HG03575 (cell line): ENCODE measurements at regions not wholly inside any gene's neighbourhood (a gene's known extent, or its start where the extent isn't known, plus 50 kb on each side); places are given as distances from the start of the nearest gene placed in this dataset.
"Not testable (repeated sequence)": the region's sequence is repeated elsewhere in the genome, so short reads cannot be mapped to it uniquely, and the experiment has no call there.

Source experiments
- ATAC-seq: cut with Tn5 transposase; IDR thresholded peaks from one replicate; pipeline ENCODE4 v1.9.1; 2021; ENCODE audit not compliant: unreplicated experiment, insufficient number of reproducible peaks, low FRiP score; ENCODE audit errors: extremely low read depth

DNA sequence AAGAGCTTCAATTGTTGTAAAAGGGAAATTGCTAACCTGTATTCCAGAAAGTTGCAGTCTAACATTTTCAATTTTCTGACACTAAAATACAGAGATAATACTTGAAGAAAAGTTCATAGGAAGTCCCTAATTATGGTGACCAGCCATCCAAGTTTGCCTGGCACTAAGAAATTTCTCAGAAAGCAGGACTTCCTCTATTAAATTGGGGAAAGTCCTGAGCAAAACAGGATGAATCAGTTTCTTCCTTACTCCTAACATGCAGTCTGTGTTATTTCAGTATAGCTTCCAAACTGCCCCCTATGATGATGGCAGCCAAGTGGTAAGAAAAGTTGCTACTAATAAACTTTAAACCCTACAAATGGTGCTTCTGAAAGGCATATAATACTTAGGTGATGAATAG, 133.5 kb upstream of the SGO1 start:
- no peak for ATAC-seq

DNA sequence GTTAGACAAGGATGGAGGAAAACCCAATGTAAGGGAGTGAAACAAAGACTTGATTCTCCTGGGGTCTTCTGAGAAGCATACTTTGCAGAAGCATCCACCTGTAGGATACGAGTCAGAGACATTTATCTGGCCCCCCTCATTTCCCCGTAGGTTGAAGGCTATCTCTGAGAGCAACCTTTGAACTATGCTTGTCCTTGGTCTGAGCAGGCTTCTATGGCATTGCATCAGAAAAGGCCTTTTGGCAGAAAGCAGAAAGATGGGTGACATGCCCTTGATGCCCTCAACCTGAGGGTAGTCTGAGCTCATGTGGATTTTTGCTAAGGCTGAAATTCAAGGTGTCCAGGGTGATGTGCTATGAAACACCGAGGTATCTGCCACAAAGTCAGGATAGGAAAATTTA, 131.6 kb upstream of the SGO1 start:
- ATAC-seq, result no peak

DNA sequence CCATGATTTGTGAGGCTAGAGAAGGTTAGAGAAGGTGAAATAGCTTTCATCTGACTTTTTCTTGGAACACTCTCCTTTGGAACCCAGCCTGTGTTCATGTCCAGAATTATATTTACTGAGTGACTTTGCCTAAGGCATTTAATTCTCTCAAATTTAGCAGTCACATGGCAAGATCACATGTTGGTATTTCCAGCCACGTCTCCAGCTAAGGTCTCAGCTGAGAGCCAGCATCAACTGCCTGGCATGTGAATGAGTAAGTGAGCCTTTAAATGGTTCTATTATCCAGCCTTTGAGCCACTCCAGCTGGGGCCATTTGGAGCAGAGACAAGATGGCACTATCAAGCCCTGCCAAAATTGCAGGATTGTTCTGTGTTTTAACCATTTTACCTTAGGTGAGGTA, 130.2 kb upstream of the SGO1 start:
- ATAC-seq, result no peak

DNA sequence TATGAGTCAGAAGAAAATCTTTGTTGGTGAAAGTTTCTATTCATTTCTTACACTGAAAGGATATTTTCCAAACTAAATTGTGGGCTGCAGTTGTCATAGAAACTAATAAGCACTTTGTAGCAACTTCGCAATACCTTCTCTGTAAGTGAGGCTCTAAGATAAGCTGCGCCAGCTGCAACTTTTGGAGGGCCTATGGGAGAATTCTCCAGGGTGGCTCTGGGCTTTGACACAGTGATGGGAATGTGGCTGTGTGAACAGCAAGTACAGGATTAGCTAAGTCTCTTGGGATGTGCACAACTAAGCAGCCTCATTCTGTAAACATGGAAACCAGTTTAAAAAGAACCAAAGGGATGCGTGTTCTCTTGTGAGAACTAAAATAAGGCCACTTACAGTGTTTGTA, 124.6 kb upstream of the SGO1 start:
- no peak for ATAC-seq

DNA sequence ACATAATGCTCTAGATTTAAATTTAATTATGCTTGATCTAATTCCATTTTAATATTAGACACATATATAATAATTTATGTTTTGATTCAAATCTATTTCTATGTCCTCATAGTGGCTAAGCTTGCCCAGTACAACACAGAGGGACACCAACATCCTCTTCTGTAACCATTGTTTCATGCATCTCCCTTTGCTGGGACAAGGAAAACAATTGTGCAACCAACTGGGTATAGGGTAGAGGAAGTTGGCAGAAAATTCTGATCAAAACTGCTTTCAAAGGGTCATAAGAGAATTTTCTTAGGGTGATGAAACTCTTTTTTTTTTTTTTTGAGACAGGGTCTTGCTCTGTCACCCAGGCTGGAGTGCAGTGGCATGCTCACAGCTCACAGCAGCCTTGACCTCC, 121.4 kb upstream of the SGO1 start:
- no peak for ATAC-seq

DNA sequence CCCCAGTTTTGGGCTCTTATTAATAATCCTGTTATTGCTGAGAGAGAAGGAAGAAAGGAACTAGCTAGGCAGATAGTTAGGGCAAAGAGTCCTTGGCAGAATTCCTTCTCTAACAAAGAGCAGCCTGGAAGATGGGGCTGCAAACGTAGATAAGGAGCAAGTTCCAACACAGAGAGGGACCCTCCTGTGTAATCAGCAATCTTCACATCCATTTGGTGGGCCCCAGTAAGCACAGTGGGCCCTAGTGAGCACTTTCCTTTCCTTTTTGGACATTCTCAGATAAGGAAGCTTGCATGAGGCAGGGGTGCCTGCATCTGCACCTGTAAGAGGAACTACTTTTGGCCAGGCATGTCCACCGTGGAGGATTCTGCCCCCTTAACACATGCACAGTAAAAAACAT, 119.6 kb upstream of the SGO1 start:
- ATAC-seq, result no peak

DNA sequence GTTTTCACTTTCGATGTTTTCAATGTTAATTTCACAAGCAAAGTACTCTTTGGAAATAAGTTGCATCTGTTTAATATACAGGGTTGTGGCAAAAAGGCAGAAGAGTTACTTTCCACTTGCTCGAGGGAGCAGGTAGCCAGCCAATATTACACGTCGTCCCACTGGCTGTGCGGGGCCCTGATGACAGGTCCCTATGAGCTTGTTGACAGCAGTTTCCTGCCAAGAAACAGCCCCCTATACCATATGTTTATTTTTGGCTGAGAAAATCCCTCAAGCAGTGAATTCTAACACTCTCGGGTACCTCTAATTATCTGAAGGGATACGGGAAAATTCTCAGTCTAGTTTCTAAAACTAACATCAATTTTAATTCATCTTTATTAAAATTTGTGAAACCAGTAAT, 116.8 kb upstream of the SGO1 start:
- no peak for ATAC-seq

DNA sequence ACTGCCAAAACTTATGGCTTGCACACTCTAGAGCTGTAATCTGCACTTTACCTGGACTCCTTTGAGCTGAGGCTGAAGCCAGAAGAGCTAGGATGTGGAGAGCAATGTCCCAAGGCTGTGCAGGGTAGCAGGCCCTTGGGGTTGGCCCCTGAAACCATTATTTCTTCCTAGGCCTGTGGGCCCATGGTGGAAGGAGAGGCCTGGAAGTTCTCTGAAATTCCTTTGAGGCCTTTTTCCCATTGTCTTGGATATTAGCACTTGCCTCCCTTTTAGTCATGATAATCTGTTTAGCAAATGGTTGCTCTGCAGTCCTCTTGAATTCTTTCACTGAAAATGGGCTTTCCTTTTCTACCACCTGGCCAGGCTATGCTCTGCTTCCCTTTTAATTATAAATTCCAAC, 102.0 kb upstream of the SGO1 start:
- no peak for ATAC-seq

DNA sequence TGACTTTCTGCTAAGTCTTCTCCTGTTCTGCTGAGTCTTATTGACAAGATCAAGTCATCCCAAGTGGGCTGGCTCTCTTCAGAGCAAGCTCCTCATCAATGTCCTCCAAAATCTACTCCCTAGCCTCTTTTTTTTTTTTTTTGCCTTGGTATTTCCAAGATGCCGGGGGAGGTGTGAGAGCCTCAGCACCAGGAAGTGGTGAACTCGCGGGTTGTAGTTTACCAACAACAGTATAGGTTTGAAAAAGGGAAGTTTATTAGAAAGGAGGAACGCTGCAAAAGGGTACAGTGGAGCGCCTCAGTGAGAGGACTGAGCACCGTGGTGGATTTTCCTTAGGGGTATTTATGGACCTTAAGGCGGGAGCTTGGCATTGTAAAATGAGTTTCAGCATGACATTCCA, 94.3 kb upstream of the SGO1 start:
- no peak for ATAC-seq

DNA sequence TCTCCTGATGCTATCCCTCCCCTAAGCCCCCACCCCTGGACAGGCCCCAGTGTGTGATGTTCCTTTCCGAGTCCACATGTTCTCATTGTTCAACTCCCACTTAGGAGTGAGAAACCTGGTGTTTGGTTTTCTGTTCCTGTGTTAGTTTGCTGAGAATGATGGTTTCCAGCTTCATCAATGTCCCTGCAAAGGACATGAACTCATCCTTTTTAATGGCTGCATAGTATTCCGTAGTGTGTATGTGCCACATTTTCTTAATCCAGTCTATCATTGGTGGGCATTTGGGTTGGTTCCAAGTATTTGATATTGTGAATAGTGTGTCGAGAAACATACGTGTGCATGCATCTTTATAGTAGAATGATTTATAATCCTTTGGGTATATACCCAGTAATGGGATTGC, 80.0 kb upstream of the SGO1 start:
- not testable (repeated sequence) for ATAC-seq

DNA sequence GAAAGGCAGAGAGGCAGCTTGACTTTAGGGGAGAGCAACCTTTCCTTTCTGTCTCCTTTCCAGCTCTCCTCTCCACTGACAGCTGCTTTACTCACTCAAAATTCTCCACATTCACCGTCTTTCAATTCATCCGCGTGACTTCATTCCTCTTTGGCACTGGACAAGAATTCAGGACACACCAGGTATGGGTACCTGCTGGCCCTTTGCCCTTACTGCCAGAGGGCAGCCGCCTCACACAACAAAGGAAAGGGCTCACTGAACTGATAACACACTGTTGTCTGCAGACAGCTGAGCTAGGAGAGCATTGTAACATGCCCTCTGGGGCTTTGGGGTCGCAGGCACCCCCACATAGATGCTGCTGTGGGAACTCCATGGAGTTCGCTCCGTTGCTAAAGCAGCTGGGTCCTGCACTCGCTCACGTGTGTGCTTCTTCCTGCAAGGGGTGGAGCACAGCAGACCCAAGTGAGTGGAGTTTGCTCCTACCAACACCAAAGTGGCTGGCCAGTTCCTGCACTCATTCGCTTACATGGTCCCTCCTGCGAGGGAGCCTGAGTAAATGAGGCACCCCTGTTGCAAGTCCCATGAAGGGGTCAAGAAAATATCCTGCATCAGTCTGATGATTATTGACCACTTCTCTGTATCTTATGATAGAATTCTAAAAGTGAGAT, 79.0 kb upstream of the SGO1 start:
- no peak for ATAC-seq

DNA sequence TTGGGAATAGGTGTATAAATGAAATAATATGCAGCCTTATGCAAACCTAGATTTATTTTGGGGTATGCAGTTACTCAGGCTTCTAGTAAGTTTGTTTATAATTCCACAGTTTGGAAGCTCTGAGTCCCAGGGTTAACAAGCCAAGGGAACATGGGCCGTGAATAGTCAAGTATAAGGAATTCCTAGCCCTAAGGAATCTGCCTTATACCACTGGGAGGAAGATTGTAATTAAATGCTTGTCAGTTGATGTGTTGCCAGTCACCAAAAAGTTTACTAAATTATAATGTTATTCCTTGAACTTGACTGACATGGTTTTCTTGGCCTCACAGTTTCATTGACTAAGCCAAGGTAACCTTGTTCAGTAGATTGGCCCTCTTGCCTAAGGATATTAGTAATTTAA, 72.4 kb upstream of the SGO1 start:
- ATAC-seq, result no peak

DNA sequence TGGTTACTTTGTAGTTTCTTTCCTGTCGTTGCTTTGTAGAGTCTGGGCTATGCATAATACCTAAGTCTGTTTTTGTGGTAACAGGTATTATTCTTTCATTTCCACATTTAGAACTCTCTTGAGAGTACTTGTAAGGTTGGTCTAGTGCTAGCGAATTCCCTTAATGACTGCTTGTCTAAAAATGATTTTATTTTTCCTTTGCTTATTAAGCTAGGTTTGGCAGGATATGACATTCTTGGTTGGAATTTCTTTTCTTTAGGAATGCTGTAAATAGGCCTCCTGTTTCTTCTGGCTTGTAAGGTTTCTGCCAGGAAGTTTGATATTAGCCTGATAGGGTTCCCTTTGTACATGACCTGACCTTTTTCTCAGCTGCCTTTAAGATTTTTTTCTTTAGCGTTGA, 70.1 kb upstream of the SGO1 start:
- peak; percentile 97 for ATAC-seq

DNA sequence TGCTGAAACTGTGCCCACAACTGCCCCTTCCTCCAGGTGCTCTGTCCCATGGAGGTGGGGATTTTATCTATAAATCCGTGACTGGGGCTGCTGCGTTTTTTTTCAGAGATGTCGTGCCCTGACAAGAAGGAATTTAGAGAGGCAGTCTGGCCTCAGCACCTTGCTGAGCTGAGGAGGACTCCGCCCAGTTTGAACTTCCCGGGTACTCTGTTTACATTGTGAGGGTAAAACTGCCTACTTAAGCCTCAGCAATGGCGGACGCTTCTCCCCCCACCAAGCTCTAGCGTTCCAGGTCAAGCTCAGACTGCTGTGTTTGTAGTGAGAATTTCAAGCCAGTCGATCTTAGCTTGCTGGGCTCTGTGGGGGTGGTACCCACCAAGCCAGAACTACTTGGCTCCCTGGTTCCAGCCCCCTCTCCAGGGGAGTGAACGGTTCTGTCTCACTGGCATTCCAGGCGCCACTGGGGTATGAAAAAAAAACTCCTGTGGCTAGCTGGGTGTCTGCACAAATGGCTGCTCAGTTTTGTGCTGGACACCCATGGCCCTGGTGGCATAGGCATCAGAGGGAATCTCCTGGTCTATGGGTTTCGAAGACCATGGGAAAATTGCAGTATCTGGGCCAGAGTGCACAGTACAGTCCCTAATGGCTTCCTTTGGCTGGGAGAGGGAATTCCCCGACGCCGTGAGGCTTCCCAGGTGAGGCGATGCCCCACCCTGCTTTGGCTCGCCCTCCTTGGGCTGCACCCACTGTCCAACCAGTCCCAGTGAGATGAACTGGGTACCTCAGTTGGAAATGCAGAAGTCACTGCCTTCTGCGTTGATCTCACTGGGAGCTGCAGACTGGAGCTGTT, 68.5 kb upstream of the SGO1 start:
- ATAC-seq, result no peak

DNA sequence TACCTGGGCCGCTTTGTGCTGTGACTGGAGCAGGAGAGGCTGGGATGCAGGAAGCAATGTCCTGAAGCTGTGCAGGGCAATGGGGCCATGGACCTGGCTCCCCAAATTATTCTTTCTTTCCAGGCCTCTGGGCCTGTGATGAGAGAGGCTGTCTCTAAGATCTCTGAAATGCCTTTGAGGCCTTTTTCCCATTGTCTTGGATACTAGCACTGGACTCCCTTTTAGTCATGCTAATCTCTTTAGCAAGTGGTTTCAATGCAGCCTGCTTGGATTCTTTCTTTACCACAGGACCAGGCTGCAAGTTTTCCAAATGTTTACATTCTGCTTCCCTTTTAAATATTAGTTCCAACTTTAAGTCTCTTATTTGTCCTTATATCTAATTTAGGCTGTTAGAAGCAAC, 64.8 kb upstream of the SGO1 start:
- no peak for ATAC-seq

DNA sequence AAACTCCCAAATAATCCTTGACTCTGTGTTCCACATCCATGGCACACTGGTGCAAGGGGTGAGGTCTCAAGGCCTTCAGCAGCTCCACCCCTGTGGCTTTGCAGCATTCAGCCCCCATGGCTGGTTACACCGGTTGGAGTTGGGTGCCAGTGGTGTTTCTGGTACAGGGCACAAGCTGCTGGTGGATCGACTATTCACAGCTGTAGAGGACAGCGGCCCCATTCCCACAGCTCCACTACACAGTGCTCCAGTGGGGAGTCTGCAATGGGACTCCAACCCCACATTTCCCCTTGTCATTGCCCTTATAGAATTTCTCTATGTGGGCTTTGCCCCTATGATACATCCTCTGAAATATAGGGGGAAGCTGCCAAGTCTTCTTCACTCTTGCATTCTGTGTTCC, 64.3 kb upstream of the SGO1 start:
- no peak for ATAC-seq

DNA sequence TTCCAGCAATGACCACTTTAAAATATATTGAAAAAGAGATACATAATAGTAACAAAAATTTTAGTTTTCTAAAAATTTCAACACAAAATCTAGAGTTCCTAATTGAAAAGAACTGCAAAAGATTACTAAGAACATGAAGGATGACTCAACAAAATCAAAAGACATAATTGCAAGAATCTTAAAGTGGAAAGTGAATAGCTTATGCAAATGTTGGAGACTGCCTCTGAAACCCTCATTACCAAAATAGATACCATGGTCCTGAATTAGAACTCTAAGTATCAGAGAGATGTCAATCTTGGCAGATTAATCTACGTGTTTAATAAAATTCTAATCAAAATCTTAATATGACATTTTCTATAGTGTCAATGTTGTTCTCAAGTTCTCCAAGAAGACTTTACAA, 60.7 kb upstream of the SGO1 start:
- peak; percentile 88 for ATAC-seq

DNA sequence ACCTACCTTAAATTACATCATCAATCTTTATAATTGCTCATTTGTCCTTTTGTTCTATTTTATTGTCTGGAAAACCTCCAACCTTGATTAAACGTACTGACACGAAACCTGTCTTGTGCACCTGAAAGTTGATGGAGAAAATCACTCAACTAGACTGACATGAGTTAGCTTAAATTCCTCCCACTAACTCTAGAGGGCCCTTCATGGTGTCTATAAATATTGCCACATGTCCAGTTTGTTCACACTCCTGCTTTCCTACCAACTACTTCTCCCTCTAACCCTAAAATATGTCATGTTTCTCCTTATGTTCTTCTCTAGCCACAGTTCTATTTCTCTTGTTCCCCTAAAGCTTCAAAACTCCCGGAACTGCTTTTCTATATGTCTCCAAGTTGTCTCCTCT, 59.8 kb upstream of the SGO1 start:
- no peak for ATAC-seq

DNA sequence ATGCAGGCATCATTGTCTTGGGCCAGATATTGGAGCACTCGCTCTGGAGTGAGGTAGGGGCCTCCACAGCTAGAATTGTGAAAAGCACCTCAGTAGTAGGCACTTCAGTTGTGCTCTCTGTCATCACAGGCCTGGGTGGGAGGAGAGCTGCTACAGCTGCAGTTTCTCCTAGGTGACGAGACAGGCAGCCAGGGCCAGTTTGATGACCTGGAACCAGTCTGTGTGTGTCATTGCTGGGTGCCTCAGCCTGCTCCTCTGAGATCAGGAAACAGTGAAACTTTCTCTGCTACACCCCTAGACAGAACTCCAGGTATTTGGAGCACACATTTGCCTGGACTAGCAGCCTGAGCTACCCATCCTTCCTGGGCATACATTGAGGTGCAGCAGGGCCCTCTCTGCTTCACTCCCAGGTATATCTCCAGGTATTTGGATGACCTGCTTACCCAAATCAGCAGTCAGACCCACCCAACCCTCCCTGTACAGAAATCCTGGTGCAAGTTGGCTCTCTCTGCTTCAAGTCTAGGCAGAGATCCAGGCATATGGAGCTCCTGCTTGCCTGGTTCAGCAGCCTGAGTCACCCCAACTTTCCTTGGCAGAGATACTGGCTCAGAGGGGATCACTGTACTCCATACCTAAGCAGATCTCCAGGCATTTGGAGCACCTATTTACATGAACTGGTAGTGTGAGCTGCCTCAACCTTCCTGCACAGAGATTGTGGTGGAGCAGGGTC, 54.3 kb upstream of the SGO1 start:
- ATAC-seq, result no peak

DNA sequence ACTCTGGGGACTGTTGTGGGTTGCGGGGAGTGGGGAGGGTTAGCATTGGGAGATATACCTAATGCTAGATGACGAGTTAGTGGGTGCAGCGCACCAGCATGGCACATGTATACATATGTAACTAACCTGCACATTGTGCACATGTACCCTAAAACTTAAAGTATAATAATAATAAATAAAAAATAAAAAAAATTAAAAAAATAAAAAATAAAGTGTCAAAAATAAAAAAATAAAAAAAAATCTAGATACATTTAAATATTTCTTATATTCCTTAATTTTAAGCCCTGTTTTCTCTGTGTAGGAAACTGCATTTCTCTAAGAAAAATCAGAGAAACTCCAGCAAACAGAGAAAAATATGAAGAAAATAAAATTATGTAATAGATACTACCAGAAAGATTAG, 52.2 kb upstream of the SGO1 start:
- ATAC-seq, result not testable (repeated sequence)
